GM18508 (cell line): ENCODE measurements at regions not wholly inside any gene's neighbourhood (a gene's known extent, or its start where the extent isn't known, plus 50 kb on each side); places are given as distances from the start of the nearest gene placed in this dataset.

Experiments used
- ATAC-seq: cut with Tn5 transposase; IDR thresholded peaks from one replicate; pipeline ENCODE4 v1.9.1; 2021; ENCODE audit warnings: moderate number of reproducible peaks; ENCODE audit not compliant: insufficient read depth, unreplicated experiment

GRCh38 chr10:83819609-83820008 lies 319.7 kb upstream of the GHITM start:
- no peak for ATAC-seq

- ATAC-seq = no peak
Measured at GRCh38 chr10:83820033-83820432, 319.3 kb upstream of the GHITM start.

- ATAC-seq = no peak
Measured at GRCh38 chr10:83824099-83824498, 315.2 kb upstream of the GHITM start.

DNA sequence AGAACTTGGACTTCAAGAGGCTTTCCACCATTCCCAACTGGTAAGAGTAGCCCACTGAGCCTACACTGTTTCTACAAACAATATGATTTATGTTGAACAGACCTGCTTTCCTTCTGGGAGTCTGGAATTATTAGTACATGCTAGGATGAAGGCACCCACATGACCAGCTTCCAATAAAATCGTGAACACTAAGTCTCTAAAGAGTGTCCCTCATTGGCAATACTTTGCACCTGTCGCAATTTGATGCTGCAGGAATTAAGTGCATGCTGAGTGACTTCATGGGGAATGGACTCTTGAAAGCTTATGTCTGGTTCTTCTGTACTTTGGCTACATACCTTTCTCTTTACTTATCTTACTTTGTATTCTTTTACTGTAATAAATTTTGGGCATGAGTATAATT lies 305.2 kb upstream of the GHITM start:
- ATAC-seq = no peak

GRCh38 chr10:83835945-83836745 lies 303.2 kb upstream of the GHITM start:
- no peak for ATAC-seq

DNA sequence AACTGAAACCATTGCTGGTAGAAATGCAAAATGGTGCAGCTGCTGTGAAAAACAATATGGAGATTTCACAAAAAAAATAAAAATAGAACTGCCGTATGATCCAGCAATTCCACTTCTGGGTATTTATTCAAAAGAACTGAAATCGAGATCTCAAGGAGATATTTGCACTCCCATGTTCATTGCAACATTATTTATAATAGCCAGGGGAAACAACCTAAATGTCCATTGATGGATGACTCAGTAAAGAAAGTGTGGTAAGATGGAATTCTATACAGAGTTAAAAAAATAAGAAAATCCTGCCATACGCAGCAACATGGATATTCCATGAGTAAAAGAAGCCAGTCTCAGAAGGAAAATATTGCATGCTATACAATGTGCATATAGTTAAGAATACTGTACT lies 290.6 kb upstream of the GHITM start:
- ATAC-seq = no peak

DNA sequence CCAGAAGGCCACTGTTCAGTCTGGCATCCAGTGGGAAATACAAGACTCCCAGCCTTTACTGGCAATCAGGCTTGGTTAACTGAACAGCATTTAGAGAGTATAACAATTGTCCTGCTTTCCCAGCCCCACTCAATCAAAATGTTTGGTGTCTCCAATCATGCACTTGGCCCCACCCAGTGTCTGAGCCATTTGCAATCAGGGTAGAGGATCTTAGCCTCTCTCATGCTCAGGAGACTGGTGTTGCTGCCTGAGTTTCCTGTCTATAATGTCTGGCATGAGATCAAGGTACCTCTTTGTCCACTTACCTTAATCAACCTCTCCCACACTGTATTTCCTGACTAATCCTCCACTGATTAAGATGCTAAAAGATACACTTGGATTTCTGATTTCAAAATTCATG lies 290.2 kb upstream of the GHITM start:
- no peak for ATAC-seq

DNA sequence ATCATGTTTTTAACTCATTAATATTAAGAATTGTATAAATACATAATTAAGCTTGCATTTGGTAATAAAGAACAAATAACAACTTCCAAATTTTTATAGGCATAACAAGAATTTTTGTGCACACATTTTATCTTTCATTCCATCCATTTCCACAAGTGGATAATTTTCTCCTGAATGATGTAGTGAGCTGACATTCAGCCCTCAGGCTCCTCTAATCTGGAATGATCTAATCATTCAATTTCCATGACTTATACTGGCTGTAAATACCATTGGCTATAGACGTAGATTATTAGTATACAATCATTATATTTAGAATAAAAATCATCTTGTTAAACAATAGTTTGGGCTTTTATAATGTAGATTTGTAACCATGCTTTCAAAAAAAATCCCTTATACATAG lies 287.2 kb upstream of the GHITM start:
- no peak for ATAC-seq

DNA sequence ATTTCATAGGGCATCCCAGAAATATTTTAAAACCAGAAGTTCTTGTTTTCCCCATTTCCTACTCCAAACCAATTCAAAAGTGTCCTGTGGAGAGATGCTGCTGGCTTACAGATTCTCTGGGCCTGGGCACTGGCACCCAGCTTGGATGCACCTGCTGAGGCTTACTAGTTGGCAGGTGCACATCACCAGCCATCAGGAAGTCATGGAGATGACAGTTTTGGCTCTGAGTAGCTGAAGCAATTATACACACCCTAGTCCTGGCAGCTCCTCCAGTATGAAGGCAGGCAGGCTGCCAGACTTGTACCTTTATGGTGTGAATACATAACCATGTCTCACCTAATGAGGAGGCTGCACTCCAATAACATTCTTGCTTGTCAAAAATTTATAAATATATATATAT lies 276.6 kb upstream of the GHITM start:
- no peak for ATAC-seq

DNA sequence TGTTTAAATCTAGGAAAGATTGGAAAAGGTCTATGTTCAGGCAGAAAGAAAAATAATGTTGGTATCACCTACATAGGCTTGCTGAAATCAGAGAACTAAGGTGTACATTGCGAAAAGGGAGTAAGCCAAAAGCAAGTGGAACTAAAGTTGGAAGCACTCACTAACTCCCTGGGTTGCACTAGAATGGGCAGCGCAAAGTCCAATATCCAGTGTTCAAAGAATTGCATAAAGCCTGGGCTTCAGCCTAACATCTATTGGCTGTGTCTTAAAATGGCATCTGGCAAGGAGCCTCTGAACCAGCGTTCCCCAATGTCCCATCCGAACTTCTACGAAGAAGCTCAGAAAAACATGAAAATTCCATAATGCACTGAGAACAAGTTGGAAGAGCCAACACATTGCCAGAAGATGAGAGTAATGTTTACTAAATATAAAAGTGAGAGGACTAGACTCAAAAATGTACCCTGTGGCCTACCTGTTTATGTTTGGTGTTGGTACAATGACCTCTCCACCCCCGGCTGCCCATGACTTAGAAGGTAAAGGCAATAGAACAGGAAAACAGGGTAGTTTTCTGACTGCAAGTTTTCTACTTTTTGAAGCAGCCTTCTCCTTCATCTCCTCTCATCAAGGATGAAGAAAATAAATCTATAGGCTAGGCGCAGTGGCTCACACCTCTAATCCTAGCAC lies 275.9 kb upstream of the GHITM start:
- no peak for ATAC-seq

- ATAC-seq = no peak
Measured at GRCh38 chr10:83869898-83870297, 269.4 kb upstream of the GHITM start.

DNA sequence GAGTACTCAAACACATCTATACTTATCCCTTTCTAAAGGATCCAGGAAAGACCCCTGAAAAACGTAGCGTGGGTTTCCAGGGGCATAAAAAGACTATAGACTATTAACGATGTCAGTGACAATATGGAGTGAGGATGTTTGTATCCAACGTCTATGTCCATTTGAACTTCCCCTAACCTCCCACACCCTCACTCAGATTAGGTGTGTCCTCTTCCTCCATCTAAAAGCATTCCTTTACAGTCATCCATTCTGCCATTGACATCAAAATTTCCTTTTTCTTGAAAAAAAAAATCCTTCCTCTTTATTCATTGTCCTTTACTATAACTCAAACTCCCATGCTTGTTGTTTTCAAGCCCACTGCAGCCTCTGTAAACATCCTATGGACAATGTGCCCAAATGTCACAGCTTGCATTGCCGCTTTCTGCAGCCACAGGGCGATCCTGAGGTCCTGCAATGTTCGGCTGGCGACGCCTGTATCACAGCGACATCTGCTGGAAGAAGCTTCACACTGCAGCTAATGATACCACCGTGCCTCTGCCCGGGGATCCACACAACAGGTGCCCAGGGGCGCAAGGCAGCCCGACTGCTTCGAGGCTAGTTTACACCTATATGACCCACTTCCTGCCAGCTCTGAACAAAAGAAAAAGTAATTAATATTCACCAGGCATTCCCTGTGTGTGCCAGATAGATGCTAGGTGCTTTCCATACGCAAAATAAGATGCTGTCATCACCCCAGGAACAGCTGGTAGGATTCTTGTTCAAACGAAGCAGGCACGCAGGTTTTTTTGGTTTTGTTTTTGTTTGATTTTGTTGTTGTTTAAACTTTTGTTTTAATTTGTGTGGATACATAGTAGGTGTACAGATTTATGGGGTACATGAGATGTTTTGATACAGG lies 267.9 kb upstream of the GHITM start:
- ATAC-seq = peak; percentile 98

- no peak for ATAC-seq
Measured at GRCh38 chr10:83880252-83880791, 259.0 kb upstream of the GHITM start.

DNA sequence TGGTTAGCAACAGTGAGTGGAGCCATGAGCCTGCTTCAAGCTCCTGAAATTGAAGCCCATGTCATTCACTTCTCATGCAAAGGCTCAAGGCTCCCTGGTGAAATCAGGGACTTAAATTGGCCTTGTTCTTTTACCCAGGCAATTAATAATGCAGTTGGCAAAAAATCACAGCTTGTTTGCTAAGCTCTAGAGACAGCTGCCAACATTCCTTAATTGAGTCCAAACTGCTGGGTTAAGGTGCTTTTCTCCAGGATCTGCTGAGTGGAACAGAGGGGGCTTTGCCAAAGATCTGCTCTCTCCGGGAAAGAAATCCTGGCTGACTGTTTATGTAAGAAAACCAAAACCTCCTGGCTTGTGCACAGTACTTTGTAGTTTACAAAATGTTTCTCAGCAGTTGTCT lies 257.6 kb upstream of the GHITM start:
- no peak for ATAC-seq

DNA sequence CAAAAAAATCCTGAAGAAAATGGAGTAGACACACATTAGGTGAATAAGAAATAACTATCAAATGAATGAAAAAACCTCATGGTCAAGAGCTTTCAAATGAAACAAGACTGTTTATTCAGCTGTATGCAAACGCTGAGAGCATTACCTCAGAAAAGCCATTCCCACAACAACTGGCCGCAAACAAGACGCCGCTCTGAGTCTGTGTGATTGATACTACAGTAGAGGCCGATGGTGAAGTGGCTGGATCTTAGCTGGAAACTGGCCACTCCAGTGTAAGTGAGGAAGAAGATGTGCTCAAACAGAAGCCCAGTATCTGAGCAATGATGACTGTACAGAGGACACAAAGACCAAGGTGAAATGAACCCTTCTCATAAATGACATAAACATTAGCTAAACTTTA lies 252.4 kb upstream of the GHITM start:
- ATAC-seq = no peak

DNA sequence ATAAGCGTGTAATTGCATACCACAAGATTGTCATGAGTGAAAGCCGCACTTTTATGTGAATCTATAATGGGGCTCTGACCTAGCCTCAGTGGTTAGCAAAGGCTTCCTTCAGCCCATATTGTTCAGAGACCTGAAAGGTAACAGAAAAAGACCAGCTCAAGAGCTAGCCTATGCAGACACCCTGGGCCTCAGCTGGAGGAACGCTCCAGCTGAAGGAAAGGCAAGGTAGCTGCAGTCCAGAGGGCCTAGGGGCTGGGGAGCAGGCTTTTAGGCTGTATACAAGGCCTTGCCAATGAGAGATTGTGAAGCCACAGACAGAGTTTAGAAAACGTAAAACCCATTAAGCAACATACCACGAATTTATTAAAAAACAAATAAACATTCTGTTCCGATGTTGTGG lies 246.6 kb upstream of the GHITM start:
- no peak for ATAC-seq

GRCh38 chr10:83896219-83896618 lies 243.1 kb upstream of the GHITM start:
- no peak for ATAC-seq

DNA sequence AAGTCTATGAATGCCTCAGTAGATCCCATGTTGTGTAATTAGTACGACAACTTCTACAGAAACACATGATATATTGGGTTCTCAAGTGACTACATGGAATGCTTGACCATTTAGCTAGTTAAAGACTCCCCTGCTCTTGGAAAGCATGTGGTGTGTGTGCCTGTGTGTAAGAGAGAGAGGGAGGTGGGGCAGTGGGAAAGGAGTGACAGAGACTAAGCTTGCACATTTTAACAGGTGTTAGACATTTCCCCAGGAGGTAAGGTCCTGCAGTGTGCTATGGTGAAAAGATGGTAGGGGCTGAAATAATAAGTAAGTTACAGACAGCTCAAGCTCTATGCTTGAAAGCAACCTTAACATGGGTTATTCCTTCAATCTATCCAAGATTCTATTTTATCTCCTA lies 241.7 kb upstream of the GHITM start:
- no peak for ATAC-seq

- no peak for ATAC-seq
Measured at GRCh38 chr10:83908506-83908905, 230.8 kb upstream of the GHITM start.

GRCh38 chr10:83909001-83909400 lies 230.3 kb upstream of the GHITM start:
- ATAC-seq = no peak

- ATAC-seq = no peak
Measured at GRCh38 chr10:83915801-83916200, 223.5 kb upstream of the GHITM start.
